Prostate gland (tissue), 2 donors: ENCODE measurements at regions not wholly inside any gene's neighbourhood (a gene's known extent, or its start where the extent isn't known, plus 50 kb on each side); places are given as distances from the start of the nearest gene placed in this dataset.

Source experiments
- CTCF ChIP-seq, 4 experiments: fragments of 200-600 bp in 2 of 4; fragments of 450-650 bp in 2 of 4; sonication (generic) in 2 of 4; IDR thresholded peaks; 1 replicate in 3 of 4; 2 replicates in 1 of 4; pipeline ENCODE4 v1.5.1; 2016 to 2019; ENCODE audit warnings: antibody characterized with exemption in 4 of 4, mild to moderate bottlenecking in 2 of 4, moderate library complexity in 2 of 4
- POLR2A ChIP-seq: fragments of 450-650 bp; IDR thresholded peaks from one replicate; pipeline ENCODE4 v1.6.1; 2016; ENCODE audit warnings: antibody characterized with exemption, mild to moderate bottlenecking
- POLR2AphosphoS5 ChIP-seq: sonication (generic); formaldehyde crosslinking; IDR thresholded peaks from one replicate; pipeline ENCODE4 v1.6.1; 2017; ENCODE audit warnings: antibody characterized with exemption

GRCh38 chr4:54909961-54910360 lies 215.4 kb downstream of the KDR start:
- TF ChIP-seq POLR2A: no peak
- TF ChIP-seq CTCF (IDR thresholded peaks at IDR 0.05): no peak
- TF ChIP-seq POLR2AphosphoS5: no peak
